Activated naive CD8-positive, alpha-beta T cell treated with anti-CD3 and anti-CD28 coated beads, Interleukin-2, amount 10 ng/mL, durations not matched to agents 7 days and 5 days (primary cell): ENCODE measurements at regions not wholly inside any gene's neighbourhood (a gene's known extent, or its start where the extent isn't known, plus 50 kb on each side); places are given as distances from the start of the nearest gene placed in this dataset.

Source experiments
- ATAC-seq: fragments of 150-1000 bp; cut with Tn5 transposase; one replicate; pipeline ENCODE4 v1.10.0; 2021; ENCODE audit warnings: low read depth, moderate library complexity
- POLR2A ChIA-PET: fragments of 350-600 bp; sonication (Branson Sonifier 250); formaldehyde crosslinking; loops from one replicate; lab custom pipeline; 2021; ENCODE audit warnings: antibody characterized with exemption; lab: Charles Lee
- DNase-seq: peaks from one replicate; pipeline ENCODE4 v3.0.0; 2021
- H3K27ac Mint-ChIP-seq: one replicate; pipeline ENCODE4 v1.8.0; 2022; ENCODE audit warnings: mild to moderate bottlenecking, mixed read lengths
- H3K27me3 Mint-ChIP-seq: one replicate; pipeline ENCODE4 v1.8.0; 2022; ENCODE audit warnings: mild to moderate bottlenecking, moderate library complexity, mixed read lengths
- H3K36me3 Mint-ChIP-seq: one replicate; pipeline ENCODE4 v1.8.0; 2021; ENCODE audit warnings: mild to moderate bottlenecking, mixed read lengths
- H3K4me1 Mint-ChIP-seq: one replicate; pipeline ENCODE4 v1.8.0; 2021; ENCODE audit warnings: mixed read lengths
- H3K4me3 Mint-ChIP-seq: one replicate; pipeline ENCODE4 v1.8.0; 2022; ENCODE audit warnings: mild to moderate bottlenecking, moderate library complexity, mixed read lengths
- H3K9me3 Mint-ChIP-seq: one replicate; pipeline ENCODE4 v1.8.0; 2021; ENCODE audit warnings: mixed read lengths

GRCh38 chr5:97694091-97694490 is 511.0 kb upstream of the RIOK2 start:
- Mint-ChIP-seq H3K27ac (no peak overlapping the region), H3K36me3 (no peaks in the 10 kb centered on the region), H3K4me1 (no peaks in the 10 kb centered on the region), H3K4me3 (no peak overlapping the region), H3K9me3 (no peaks in the 10 kb centered on the region), H3K27me3 (no peaks in the 10 kb centered on the region)
- DNase-seq: no peak
- ATAC-seq: no peak
- POLR2A ChIA-PET: no interaction called here

- ATAC-seq: no peak
- Mint-ChIP-seq H3K4me1 (no peaks in the 10 kb centered on the region), H3K9me3 (no peaks in the 10 kb centered on the region), H3K4me3 (no peak overlapping the region), H3K27me3 (no peaks in the 10 kb centered on the region), H3K27ac (no peak overlapping the region), H3K36me3 (no peaks in the 10 kb centered on the region)
- POLR2A ChIA-PET: no interaction called here
- no peak for DNase-seq
Observed at GRCh38 chr5:97714424-97714823, 531.4 kb upstream of the RIOK2 start.

GRCh38 chr5:97726106-97726505 is 543.1 kb upstream of the RIOK2 start:
- no peak overlapping the region for H3K27ac Mint-ChIP-seq
- no peak for DNase-seq
- H3K9me3 Mint-ChIP-seq: peaks cover 2% of the 10 kb centered on the region
- peaks cover 2% of the 10 kb centered on the region for H3K27me3 Mint-ChIP-seq
- H3K36me3 Mint-ChIP-seq: no peaks in the 10 kb centered on the region
- ATAC-seq: no peak
- H3K4me1 Mint-ChIP-seq: no peaks in the 10 kb centered on the region
- H3K4me3 Mint-ChIP-seq: no peak overlapping the region
- POLR2A ChIA-PET: no interaction called here

GRCh38 chr5:97728920-97729319 is 545.9 kb upstream of the RIOK2 start:
- Mint-ChIP-seq H3K9me3 (no peaks in the 10 kb centered on the region), H3K4me3 (no peak overlapping the region), H3K27ac (no peak overlapping the region), H3K36me3 (no peaks in the 10 kb centered on the region), H3K4me1 (no peaks in the 10 kb centered on the region), H3K27me3 (peaks cover 2% of the 10 kb centered on the region)
- POLR2A ChIA-PET: no interaction called here
- DNase-seq: no peak
- ATAC-seq: no peak

- no peak for ATAC-seq
- Mint-ChIP-seq H3K27me3 (peaks cover 2% of the 10 kb centered on the region), H3K4me3 (no peak overlapping the region), H3K4me1 (no peaks in the 10 kb centered on the region), H3K27ac (no peak overlapping the region), H3K36me3 (no peaks in the 10 kb centered on the region), H3K9me3 (no peaks in the 10 kb centered on the region)
- DNase-seq: no peak
- POLR2A ChIA-PET: no interaction called here
Observed at GRCh38 chr5:97729938-97730337, 546.9 kb upstream of the RIOK2 start.

- Mint-ChIP-seq H3K4me1 (no peaks in the 10 kb centered on the region), H3K36me3 (no peaks in the 10 kb centered on the region), H3K4me3 (no peak overlapping the region), H3K27me3 (no peaks in the 10 kb centered on the region), H3K27ac (no peak overlapping the region), H3K9me3 (no peaks in the 10 kb centered on the region)
- POLR2A ChIA-PET: no interaction called here
- no peak for ATAC-seq
- DNase-seq: no peak
Observed at GRCh38 chr5:97735209-97735608, 552.2 kb upstream of the RIOK2 start.

GRCh38 chr5:97737608-97738007 is 554.6 kb upstream of the RIOK2 start:
- POLR2A ChIA-PET: no interaction called here

GRCh38 chr5:97745817-97746216 is 562.8 kb upstream of the RIOK2 start:
- POLR2A ChIA-PET: no interaction called here
- ATAC-seq (no peak), DNase-seq (no peak)
- H3K9me3 Mint-ChIP-seq: peaks cover 1% of the 10 kb centered on the region
- no peak overlapping the region for H3K4me3 Mint-ChIP-seq
- no peaks in the 10 kb centered on the region for H3K4me1 Mint-ChIP-seq
- no peaks in the 10 kb centered on the region for H3K27me3 Mint-ChIP-seq
- no peaks in the 10 kb centered on the region for H3K36me3 Mint-ChIP-seq
- no peak overlapping the region for H3K27ac Mint-ChIP-seq

More at GRCh38 chr5:97737608-97738007, 554.6 kb upstream of the RIOK2 start:
- H3K4me3 Mint-ChIP-seq: no peak overlapping the region
- no peak for ATAC-seq
- H3K36me3 Mint-ChIP-seq: no peaks in the 10 kb centered on the region
- no peaks in the 10 kb centered on the region for H3K9me3 Mint-ChIP-seq
- H3K27ac Mint-ChIP-seq: no peak overlapping the region
- H3K4me1 Mint-ChIP-seq: no peaks in the 10 kb centered on the region
- no peak for DNase-seq
- no peaks in the 10 kb centered on the region for H3K27me3 Mint-ChIP-seq

GRCh38 chr5:97750576-97750975 is 567.5 kb upstream of the RIOK2 start:
- H3K4me1 Mint-ChIP-seq: no peaks in the 10 kb centered on the region
- H3K27me3 Mint-ChIP-seq: no peaks in the 10 kb centered on the region
- ATAC-seq (no peak), DNase-seq (no peak)
- POLR2A ChIA-PET: no interaction called here
- H3K9me3 Mint-ChIP-seq: no peaks in the 10 kb centered on the region
- no peak overlapping the region for H3K27ac Mint-ChIP-seq
- H3K4me3 Mint-ChIP-seq: no peak overlapping the region
- H3K36me3 Mint-ChIP-seq: no peaks in the 10 kb centered on the region

GRCh38 chr5:97751540-97751939 is 568.5 kb upstream of the RIOK2 start:
- POLR2A ChIA-PET: no interaction called here
- Mint-ChIP-seq H3K27ac (no peak overlapping the region), H3K27me3 (no peaks in the 10 kb centered on the region), H3K4me1 (no peaks in the 10 kb centered on the region), H3K4me3 (no peak overlapping the region), H3K36me3 (no peaks in the 10 kb centered on the region), H3K9me3 (no peaks in the 10 kb centered on the region)
- DNase-seq (no peak), ATAC-seq (no peak)

GRCh38 chr5:97752871-97753270 is 569.8 kb upstream of the RIOK2 start:
- Mint-ChIP-seq H3K36me3 (no peaks in the 10 kb centered on the region), H3K4me3 (no peak overlapping the region), H3K27me3 (no peaks in the 10 kb centered on the region), H3K4me1 (no peaks in the 10 kb centered on the region), H3K9me3 (no peaks in the 10 kb centered on the region), H3K27ac (no peak overlapping the region)
- POLR2A ChIA-PET: no interaction called here
- ATAC-seq: no peak
- no peak for DNase-seq

- Mint-ChIP-seq H3K27me3 (no peaks in the 10 kb centered on the region), H3K4me3 (no peak overlapping the region), H3K9me3 (no peaks in the 10 kb centered on the region), H3K4me1 (no peaks in the 10 kb centered on the region), H3K36me3 (no peaks in the 10 kb centered on the region), H3K27ac (no peak overlapping the region)
- POLR2A ChIA-PET: no interaction called here
- ATAC-seq (no peak), DNase-seq (no peak)
Observed at GRCh38 chr5:97762483-97762882, 579.4 kb upstream of the RIOK2 start.

GRCh38 chr5:97764700-97765099 is 581.7 kb upstream of the RIOK2 start:
- Mint-ChIP-seq H3K36me3 (no peaks in the 10 kb centered on the region), H3K9me3 (no peaks in the 10 kb centered on the region), H3K27ac (no peak overlapping the region), H3K4me3 (no peak overlapping the region), H3K27me3 (no peaks in the 10 kb centered on the region), H3K4me1 (no peaks in the 10 kb centered on the region)
- no peak for ATAC-seq
- POLR2A ChIA-PET: no interaction called here
- DNase-seq: no peak

- no peak overlapping the region for H3K27ac Mint-ChIP-seq
- no peak for ATAC-seq
- peaks cover 2% of the 10 kb centered on the region for H3K9me3 Mint-ChIP-seq
- no peak overlapping the region for H3K4me3 Mint-ChIP-seq
- DNase-seq: no peak
- POLR2A ChIA-PET: no interaction called here
- H3K36me3 Mint-ChIP-seq: no peaks in the 10 kb centered on the region
- no peaks in the 10 kb centered on the region for H3K27me3 Mint-ChIP-seq
- H3K4me1 Mint-ChIP-seq: no peaks in the 10 kb centered on the region
Observed at GRCh38 chr5:97778451-97778850, 595.4 kb upstream of the RIOK2 start.

- DNase-seq (no peak), ATAC-seq (no peak)
- POLR2A ChIA-PET: no interaction called here
- no peaks in the 10 kb centered on the region for H3K4me1 Mint-ChIP-seq
- H3K27me3 Mint-ChIP-seq: no peaks in the 10 kb centered on the region
- H3K27ac Mint-ChIP-seq: no peak overlapping the region
- H3K36me3 Mint-ChIP-seq: no peaks in the 10 kb centered on the region
- H3K9me3 Mint-ChIP-seq: peaks cover 7% of the 10 kb centered on the region
- H3K4me3 Mint-ChIP-seq: no peak overlapping the region
Observed at GRCh38 chr5:97788369-97788768, 605.3 kb upstream of the RIOK2 start.
